ENCODE measurements at regions not wholly inside any gene's neighbourhood (a gene's known extent, or its start where the extent isn't known, plus 50 kb on each side); places are given as distances from the start of the nearest gene placed in this dataset.

- no peak overlapping the region for H3K4me2 ChIP-seq (ENCODE audit: insufficient read depth, low read length)
- H3K79me2 ChIP-seq (ENCODE audit: control insufficient read depth, insufficient read depth, low read length): no peaks in the 10 kb centered on the region
- DNase-seq (ENCODE audit: extremely low read depth in 1 of 4, low spot score in 3 of 4) (no peak), FAIRE-seq (no peak), ATAC-seq (no peak)
- no peak overlapping the region for H3K27ac ChIP-seq (ENCODE audit: extremely low read depth, low read depth, low read length)
- intact Hi-C loops (cut with micrococcal nuclease): no loop called here
- peaks cover 0 to 5% of the 10 kb centered on the region in 2 experiments; a peak in 1 of 5 replicates for H3K27me3 ChIP-seq (ENCODE audit: control insufficient read depth in 2 of 2, insufficient read depth in 2 of 2, low read length in 2 of 2)
- POLR2A ChIA-PET: no interaction called here
- no peaks in the 10 kb centered on the region for H3K9me1 ChIP-seq (ENCODE audit: control insufficient read depth, insufficient read depth, low read length)
- no peaks in the 10 kb centered on the region for H3K36me3 ChIP-seq (ENCODE audit: control insufficient read depth, insufficient read depth, low read length)
- TF ChIP-seq PHTF2 (CRISPR knock-in tag; IDR thresholded peaks at IDR 0.05) (no peak), IRF1 (CRISPR knock-in tag; IDR thresholded peaks at IDR 0.05; ENCODE audit: borderline replicate concordance) (no peak), ZFP36 (IDR thresholded peaks at IDR 0.05; ENCODE audit: low read depth, low read length, partially characterized antibody) (peak; percentile 57), L3MBTL2 (IDR thresholded peaks at IDR 0.05) (no peak), BMI1 (IDR thresholded peaks at IDR 0.05; ENCODE audit: low read length) (no peak), CREB1 (IDR thresholded peaks at IDR 0.05) (no peak), CREB1 (CRISPR knock-in tag; IDR thresholded peaks at IDR 0.05) (no peak), ZNF184 (CRISPR knock-in tag; IDR thresholded peaks at IDR 0.05) (no peak), YY1 (IDR thresholded peaks at IDR 0.05; ENCODE audit: borderline replicate concordance in 1 of 3, control insufficient read depth in 1 of 3, extremely low read depth in 1 of 3, insufficient read depth in 3 of 3, insufficient read length in 1 of 3, insufficient replicate concordance in 2 of 3, low read depth in 1 of 3, low read length in 2 of 3) (no peak), MIER1 (IDR thresholded peaks at IDR 0.05; ENCODE audit: low read depth) (no peak), BCOR (IDR thresholded peaks at IDR 0.05) (0 out of 2 replicates have a peak, but pooled peaks have one; percentile 11), ILF3 (IDR thresholded peaks at IDR 0.05; ENCODE audit: borderline replicate concordance) (no peak), FOXK1 (CRISPR knock-in tag; IDR thresholded peaks at IDR 0.05; ENCODE audit: borderline replicate concordance) (no peak), RBM25 (IDR thresholded peaks at IDR 0.05; ENCODE audit: low read depth, low read length, severe bottlenecking) (peak; percentile 84), THAP7 (CRISPR knock-in tag; IDR thresholded peaks at IDR 0.05) (no peak), ZKSCAN1 (IDR thresholded peaks at IDR 0.05; ENCODE audit: low read depth, low read length) (no peak), ZNF699 (CRISPR knock-in tag; IDR thresholded peaks at IDR 0.05; ENCODE audit: insufficient replicate concordance) (no peak), ZFPM2 (CRISPR knock-in tag; IDR thresholded peaks at IDR 0.05) (no peak), ZNF124 (CRISPR knock-in tag; IDR thresholded peaks at IDR 0.05) (no peak)
- 0% methylated on average over 1 of the region's 1 CpG for WGBS (ENCODE audit: insufficient coverage, low coverage, missing lambda C conversion rate)
- H3K4me3 ChIP-seq: no peak overlapping the region
- H2AFZ ChIP-seq (ENCODE audit: low read depth, low read length): no peak overlapping the region
- H4K20me1 ChIP-seq (replicated peaks; ENCODE audit: control insufficient read depth, insufficient read depth, low read length): no peaks in the 10 kb centered on the region
- H3K9me3 ChIP-seq (replicated peaks; ENCODE audit: control insufficient read depth, insufficient read depth, low read depth, low read length): no peaks in the 10 kb centered on the region
- CTCF ChIA-PET (ENCODE audit: low intra/inter-chr PET ratio): no interaction called here
- H3K9ac ChIP-seq (ENCODE audit: insufficient read depth in 1 of 2, low read depth in 2 of 2, low read length in 2 of 2): no peak overlapping the region
- H3K4me1 ChIP-seq (replicated peaks in 1 of 2; ENCODE audit: control insufficient read depth in 2 of 2, insufficient read depth in 2 of 2, low read length in 2 of 2): no peaks in the 10 kb centered on the region
- in situ Hi-C loops (cut with MboI): no loop called here
- no TSS peak for BruUV-seq (replicated peaks)
Measured at GRCh38 chr16:47885489-47885888, 270.3 kb downstream of the ABCC12 start.
